ENCODE measurements at regions not wholly inside any gene's neighbourhood (a gene's known extent, or its start where the extent isn't known, plus 50 kb on each side); places are given as distances from the start of the nearest gene placed in this dataset.
A peak's percentile ranks its signal among the peaks of the same experiment; 100 is the strongest.
"Not testable (repeated sequence)": the region's sequence is repeated elsewhere in the genome, so short reads cannot be mapped to it uniquely, and the experiment has no call there.

DNA sequence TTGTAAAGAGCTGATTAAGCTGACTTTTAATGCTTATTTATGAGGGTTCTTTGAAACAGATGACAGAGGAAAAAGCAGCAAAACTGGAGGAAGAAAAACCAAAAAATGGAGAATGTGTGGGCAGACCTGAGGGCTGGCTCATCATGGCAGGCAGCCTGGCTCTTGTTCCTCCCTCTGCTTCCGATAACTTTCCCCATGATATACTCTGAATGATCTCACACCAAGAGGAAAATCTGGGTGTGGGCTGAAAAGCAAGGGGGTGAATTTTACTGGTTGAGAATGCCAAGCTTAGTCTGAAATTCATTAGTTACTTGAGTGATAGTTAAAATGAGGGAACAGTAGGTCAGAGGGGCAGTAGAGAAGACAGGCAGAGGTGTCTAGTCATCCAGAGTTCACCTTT lies 330.1 kb upstream of the PRICKLE1 start:
- DNase-seq (ENCODE audit: low spot score) = no peak

DNA sequence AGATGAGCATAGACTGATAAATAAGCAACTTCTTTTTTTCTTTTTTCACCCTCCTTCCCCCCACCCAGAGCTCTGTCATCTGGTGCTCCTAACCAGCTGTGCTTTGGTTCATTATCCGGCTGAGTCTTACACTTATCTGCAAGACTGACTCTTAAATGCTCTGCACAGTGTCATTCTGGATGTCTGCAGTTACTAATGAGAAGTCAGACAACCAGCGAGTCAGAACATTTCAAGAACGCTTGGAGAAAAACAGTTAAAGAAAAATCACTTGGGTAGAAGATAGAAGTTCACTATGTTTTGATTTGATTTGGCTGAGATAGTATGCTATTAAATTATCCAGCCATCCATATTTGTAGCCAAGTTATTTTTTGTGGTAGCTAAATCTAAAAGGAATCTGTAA lies 328.9 kb upstream of the PRICKLE1 start:
- DNase-seq (ENCODE audit: low spot score) = no peak

DNA sequence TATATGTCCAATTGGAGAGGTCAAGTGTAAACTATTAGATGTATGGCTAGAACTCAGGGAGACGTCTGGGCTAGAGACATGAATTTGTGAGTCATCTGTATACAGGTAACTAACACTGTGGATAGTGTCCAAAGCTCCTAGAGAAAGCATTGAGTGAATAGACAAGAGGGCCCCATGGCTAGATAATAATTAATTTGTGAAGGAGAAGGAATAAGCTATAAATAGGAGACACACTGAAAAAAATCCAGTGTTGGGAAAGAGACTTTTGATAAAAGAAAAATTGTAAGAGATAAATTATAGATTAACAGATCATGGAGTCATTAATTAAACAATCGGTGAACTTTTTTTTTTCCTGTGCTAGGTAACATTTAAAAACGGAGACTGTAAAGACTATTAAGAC lies 326.6 kb upstream of the PRICKLE1 start:
- DNase-seq (ENCODE audit: low spot score) = peak; percentile 74

DNA sequence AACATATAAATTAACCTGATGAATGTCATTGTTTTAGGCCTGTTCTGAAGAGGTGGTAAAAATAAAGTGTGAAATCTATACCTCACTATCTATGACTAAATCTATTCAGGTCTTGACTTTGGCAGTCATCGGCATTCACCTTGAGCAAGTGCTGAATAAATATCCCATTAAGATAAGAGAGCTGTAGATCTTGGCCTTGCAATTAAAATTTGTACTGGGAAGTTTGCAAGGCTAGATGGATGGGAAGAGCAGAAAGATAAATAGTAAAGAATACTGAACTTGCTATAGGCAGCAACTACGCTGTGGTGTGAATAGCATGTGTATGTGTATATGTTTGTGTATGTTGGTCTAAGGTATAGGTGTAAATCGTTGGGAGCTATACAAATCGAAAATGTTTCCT lies 325.9 kb upstream of the PRICKLE1 start:
- DNase-seq (ENCODE audit: low spot score) = peak; percentile 30

DNA sequence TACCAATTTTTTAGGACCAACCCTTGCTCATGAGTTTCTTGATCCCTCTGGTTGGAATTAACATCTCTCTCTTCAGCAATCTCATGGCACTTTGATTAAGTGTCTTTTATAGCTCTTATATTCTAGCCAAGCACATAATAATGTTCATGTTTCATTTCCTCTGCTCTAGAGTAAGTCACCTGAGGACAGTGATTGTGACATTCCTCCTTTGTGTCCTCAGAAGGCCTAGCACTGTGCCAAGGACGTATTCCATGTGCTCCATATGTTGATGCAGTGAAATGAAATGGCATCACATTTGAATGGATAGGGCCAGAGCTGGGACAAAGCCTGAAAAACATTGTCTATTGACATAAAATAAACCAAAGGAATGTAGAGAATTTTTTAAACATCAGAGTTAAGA lies 322.8 kb upstream of the PRICKLE1 start:
- DNase-seq (ENCODE audit: low spot score) = no peak

DNA sequence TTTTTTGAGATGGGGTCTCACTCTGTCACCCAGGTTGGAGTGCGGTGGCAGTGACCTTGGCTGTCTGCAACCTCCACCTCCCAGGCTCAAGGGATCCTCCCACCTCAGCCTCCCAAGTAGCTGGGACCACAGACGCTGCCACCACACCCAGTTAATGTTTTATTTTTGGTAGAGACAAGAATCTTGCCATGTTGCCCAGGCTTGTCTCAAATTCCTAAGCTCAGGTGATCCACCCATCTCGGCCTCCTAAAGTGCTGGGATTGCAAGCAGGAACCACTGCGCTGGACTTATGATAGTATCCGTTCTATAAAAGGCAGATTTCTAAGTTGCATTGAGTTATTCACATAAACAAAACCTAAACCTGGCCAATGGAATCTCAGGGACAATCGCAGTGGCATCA lies 321.1 kb upstream of the PRICKLE1 start:
- no peak for DNase-seq (ENCODE audit: low spot score)

DNA sequence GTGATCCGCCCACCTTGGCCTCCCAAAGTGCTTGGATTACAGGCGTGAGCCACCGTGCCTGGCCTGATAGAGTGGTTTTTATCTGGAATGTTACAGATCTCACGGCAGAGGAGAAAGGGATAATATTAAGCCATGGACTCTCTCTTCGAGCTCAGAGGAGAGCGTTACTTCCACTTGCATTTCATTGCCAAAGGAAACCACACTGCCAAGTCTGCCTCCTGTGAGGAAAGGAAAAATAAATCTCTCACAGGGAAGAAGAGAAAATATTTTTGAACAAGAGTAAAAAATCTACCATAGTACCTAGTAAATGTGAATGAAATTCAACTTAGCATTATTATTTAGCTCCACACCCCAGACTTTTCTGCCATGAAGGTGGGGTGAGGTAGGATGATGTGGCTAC lies 319.2 kb upstream of the PRICKLE1 start:
- DNase-seq (ENCODE audit: low spot score) = no peak

DNA sequence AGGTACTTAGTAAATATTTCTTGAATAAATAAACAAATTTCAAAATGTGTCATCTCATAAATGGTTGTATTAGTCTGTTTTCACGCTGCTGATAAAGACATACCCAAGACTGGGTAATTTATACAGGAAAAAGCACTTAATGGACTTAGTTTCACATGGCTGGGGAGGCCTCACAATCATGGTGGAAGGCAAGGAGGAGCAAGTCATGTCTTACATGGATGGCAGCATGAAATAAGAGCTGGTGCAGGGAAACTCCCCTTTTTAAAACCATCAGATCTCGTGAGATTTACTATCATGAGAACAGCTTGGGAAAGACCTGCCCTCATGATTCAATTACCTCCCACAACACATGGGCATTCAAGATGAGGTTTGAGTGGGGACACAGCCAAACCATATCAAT lies 317.3 kb upstream of the PRICKLE1 start:
- not testable (repeated sequence) for DNase-seq (ENCODE audit: low spot score)

DNA sequence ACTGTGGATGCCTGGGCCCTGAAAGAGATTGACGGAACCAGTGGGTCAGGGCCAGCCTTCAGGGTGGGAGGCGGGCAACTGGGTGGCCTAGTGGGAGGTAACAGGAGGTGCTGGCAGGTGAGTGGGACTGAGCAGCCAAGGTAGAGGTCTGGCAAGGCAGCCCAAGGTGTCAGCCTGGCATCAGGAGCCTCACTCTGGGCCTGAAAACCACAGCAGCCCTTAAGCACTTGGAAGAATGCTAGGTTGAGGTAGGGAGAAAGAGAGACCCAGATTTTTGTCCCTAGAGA lies 315.8 kb upstream of the PRICKLE1 start:
- no peak for DNase-seq (ENCODE audit: low spot score)

DNA sequence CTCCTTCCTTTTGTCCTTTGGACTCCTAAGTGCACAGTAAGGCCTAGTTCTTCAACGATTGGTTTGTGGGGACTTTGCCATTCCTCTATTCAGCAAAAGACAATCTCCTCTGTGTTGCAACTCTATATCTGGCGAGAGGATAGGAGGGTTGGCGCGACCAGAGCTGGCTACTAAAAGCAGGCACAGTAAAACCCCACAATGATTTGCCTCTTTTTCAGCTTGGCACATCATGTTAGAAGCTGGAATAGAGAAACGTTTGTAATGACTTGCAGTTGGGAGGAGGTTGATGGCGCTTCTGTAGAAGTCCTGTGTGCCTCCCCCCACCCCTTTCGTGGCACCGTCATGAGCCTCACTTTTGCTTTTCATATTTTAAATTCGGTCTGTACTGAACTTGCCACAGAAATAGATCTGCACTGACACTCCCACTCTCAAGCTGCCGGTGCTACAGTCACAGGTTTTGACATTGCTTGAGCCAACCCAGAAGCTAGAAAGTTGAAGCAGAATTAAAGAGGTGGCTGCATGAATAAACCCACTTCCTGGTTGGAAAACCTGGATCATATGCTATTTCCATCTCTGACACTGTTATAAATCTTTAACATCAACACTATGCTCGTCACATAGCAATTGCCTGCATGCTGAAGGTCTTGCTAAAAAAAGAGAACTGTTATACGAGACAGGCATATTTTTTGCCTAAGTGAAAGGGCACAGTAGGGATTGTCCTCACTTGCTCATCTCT lies 315.3 kb upstream of the PRICKLE1 start:
- DNase-seq (ENCODE audit: low spot score) = no peak

DNA sequence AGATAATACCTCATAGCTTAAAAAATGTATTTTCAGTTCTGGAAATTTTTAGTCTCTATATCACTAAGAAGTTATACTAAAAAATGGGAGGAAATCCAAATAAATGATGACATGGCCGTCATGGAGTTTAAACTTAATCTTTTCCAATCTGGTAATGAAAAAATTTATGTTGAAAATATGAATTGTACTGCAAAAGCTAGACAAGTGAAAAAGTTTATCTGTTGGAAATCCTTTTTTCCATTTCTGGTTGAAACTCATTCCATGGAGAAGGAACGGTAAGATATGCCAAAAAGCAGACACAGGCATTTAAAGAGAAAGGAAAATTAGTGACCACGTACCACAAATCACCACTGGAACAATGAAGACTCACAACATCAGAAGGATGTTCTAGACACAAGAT lies 314.2 kb upstream of the PRICKLE1 start:
- DNase-seq (ENCODE audit: low spot score) = no peak

DNA sequence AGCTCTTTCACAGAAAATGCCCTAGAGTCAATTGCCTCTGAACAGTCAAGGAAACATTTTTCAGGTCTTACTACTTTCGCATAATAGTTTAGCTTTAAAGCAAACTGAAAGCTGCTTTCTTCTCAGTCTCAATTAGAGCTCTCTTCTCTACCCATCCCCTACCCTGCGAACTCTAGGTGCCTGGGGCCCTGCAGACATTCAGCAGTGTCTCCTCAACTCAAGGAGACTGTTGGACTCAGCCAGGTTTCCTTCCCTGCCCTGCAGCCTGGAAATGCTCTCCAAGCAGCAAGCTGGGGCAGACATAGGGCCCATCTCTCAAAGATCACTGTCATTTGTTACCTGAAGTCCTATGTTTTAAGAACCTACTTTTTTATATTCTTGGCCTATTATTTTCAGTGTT lies 312.5 kb upstream of the PRICKLE1 start:
- DNase-seq (ENCODE audit: low spot score) = no peak

DNA sequence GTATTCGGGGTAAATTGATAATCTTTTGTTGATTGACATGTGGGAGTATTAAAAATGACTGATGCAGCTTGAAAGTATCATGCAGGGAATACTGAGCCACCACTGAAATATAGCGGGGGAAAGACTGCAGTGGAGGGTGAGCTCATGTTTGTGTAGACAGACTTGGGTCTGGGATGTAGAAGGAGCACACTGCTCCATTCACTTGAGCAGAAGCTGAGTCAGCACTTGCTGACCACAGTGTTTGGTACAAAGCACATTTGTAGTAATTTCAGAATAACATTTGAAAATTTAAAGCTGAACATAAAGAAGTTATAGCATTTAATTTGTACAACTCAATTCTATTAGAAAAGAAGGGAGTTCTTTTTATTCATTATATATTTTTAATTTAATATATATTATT lies 304.3 kb upstream of the PRICKLE1 start:
- no peak for DNase-seq (ENCODE audit: low spot score)

DNA sequence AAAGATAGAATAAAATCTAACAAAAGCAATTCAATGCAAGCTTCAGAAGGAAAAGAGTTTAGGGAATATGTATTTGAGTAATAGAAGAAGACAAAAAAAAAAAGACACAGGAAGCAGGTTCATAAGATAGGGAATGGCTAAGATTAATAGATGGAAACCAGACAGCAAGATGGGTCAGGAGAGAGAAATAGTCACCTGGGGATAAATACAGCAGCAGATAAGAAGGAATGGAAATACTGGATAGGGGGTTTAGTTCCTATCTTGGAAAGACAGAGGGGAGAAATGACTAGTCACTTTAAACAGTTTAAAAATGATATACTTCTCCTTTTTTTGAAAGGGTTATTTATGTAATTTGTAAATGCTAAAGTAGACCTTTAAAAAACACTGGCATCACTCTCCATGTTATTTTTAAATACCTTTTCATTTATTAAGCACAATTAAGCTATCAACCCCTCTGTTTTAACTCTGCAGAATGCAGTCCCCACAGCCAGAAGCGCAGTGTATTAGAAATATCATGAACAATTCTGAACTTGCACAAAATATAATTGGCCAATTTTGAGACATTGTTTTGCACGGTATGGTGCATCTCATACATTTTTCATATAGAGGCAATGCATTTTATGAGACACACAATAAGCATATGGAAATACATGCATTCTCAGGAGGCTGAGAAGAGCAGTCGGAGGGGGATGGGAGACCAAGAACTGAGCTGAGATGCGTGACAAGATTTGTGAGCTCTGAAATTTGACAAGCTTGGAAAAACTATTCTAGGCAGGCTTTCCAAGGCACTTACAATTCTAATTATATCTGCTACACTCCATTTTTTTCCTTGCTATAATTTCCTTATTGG lies 303.4 kb upstream of the PRICKLE1 start:
- no peak for DNase-seq (ENCODE audit: low spot score)

DNA sequence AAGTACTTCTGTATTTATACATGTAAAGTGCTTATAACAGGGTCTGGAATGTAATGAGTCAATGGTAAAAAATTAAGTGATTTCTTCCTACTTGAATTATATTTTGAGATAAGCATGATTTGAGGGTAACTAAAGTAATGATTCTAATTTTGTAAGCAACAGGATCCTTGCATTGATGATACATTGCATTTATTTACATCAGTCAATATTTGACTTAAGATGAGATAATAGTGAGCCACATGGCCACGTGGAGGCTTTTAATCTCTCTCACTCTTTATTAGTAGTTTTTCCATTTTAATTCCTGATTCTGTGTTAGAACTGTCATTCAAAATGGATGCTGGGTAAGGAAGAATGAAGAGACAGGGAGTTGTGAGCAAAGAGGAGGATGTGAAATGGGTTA lies 298.1 kb upstream of the PRICKLE1 start:
- DNase-seq (ENCODE audit: low spot score) = no peak

DNA sequence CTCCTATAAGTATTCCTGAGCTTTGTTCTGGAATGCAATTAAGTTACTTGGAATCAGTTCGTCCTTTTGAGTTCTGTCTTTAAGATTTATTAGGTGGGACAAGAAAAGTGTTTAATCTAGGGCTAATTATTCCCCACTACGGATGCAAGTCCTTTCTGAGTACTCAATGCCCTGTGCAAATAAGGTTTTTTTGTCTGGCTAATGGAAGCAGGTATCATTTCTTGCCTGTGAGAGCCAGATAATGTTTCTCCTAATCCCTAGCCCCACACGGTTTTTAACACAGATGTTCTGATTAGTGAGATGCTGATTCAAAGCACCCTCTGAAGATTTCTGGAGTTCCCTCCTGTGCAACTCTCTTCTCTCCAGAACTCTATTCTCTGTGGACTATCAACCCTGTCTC lies 296.6 kb upstream of the PRICKLE1 start:
- no peak for DNase-seq (ENCODE audit: low spot score)

DNA sequence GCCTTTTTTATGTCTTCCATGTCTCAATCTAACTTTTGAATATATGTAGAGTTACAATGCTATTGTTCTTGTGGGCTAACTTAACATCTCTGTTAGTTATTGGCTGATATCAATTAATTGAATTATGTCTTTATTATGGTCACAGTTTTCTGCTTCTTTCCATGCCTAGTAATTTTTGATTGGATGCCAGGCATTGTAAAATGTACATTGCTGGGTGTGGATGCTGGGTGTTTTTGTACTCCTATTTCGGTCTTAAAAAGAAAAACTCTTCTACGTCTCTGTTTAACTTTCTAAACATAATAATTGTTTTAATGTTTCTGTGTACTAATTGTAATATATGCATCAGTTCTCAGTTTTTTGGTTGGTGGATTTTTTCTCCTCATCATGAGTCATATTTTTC lies 296.1 kb upstream of the PRICKLE1 start:
- no peak for DNase-seq (ENCODE audit: low spot score)

DNA sequence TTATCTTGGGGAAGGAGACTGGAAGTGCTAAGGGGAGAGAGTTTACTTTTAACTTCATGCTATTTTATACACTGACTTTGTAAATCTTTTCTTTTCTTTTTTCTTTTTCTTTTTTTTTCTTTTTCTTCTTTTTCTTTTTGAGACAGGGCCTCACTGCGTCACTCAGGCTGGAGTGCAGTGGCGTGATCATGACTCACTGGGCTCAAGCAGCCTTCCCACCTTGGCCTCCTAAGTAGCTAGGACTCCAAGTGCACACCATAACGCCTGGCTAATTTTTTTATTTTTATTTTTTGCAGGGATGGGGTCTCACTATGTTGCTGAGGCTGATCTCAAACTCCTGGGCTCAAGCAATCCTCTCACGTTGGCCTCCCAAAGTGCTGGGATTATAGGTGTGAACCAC lies 294.6 kb upstream of the PRICKLE1 start:
- no peak for DNase-seq (ENCODE audit: low spot score)

DNA sequence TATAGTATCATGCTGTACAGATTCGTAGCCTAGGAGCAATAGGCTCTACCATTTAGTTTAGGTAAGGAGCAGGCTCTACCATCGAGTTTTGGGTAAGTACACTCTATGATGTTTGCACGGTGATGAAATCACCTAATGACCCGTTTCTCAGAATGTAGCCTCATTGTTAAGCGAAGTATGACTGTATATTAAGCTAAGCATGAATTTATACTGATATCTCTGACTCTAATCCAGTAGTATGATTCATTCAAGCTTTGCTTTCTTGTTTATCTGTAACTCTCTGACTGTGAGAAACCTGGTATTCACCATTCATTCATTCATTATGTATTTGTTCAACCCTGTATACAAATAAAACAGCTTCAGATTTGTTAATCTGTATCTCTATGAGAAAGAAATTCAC lies 283.9 kb upstream of the PRICKLE1 start:
- DNase-seq (ENCODE audit: low spot score) = no peak

DNA sequence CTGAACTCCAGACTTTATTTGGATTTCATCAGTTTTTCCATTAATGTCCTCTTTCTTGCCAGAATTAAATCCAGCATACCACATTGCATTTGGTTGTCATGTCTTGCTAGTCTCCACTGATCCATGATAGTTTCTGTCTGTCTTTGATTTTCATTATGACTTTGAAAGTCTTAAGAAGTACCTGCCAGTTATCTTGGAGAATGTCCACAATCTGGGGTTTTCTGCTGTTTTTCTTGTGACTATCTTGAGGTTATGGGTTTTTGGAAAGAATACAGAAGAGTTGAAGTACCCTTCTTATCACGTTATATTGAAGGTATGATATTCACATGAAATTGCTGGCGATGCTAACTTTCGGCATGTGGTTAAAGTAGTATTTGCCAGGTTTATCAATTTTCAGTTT lies 282.3 kb upstream of the PRICKLE1 start:
- no peak for DNase-seq (ENCODE audit: low spot score)

DNA sequence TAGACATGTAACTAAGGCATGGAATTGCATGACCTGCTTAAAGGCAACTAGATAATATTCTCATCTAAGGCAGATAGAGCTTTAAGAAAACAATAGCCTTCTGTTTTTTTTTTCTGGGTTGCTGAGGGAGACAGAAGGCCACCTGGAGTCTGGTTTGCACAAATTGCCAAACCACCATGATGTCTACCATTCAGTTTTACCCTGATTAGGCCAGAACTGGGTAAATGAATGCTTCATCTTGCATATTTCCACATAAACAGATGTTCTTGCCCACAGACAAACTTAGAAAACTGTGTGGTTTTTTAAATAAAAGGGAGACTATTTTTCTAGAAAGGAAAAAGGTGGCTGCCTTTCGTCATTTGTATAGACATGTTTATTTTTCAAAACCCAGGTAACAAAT lies 278.7 kb upstream of the PRICKLE1 start:
- no peak for DNase-seq (ENCODE audit: low spot score)

DNA sequence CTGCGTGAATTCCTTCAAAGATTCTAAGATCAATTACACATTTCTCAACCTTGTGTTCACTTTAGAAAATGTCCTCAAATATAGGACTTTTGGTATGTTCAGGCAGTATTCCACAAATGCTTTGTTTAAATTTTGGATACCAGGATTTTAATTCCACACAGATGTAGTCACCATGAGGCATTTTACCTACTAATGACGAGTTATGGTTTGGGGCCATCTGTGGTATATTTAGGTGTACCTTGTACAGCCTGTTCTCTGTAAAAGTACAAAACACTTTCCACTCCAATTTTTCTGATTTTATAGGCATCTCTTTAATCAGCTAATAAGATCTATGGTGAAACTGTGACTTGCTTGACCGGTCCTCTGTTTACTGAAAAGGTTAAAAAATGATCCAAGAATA lies 275.7 kb upstream of the PRICKLE1 start:
- peak; percentile 18 for DNase-seq (ENCODE audit: low spot score)

DNA sequence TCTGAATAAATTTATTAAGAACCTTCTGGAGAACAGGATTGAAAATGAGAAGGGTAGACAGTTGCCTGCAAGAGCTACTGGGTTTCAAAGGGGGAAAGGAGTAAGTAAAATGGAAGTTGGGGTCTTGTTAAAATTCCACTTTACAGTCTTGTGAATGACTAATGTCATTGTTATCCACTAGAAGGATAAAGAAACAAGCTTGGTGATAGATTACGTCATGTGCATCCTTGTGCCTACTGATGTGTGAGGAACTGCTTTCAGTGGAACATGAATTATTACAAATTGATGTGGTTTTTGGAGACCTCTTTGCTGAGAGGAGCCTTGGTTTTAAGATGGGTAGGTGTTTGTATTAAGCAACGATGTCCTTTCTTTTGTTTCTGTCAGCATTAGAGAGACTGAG lies 272.5 kb upstream of the PRICKLE1 start:
- DNase-seq (ENCODE audit: low spot score) = no peak

DNA sequence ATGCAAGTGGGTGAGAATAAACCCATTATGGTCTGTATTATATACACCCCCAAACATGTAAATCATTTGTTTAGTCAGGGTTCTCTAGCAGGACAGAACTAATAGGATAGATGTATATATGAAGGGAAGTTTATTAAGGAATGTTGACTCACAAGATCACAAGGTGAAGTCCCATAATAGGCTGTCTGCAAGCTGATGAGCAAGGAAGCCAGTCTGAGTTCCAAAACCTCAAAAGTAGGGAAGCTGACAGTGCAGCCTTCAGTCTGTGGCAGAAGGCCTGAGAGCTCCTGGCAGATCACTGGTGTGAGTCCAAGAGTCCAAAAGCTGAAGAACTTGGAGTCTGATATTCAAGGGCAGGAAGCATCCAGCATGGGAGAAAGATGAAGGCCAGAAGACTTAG lies 270.8 kb upstream of the PRICKLE1 start:
- DNase-seq (ENCODE audit: low spot score) = not testable (repeated sequence)
